Stomach (tissue), 4 donors: ENCODE measurements at regions not wholly inside any gene's neighbourhood (a gene's known extent, or its start where the extent isn't known, plus 50 kb on each side); places are given as distances from the start of the nearest gene placed in this dataset.

Source experiments
- CTCF ChIP-seq, 7 experiments: fragments of 450-650 bp in 4 of 7; fragments of 200-600 bp in 3 of 7; sonication (generic) in 3 of 7; IDR thresholded peaks; one replicate each; pipeline ENCODE4 v1.5.1; 2016 to 2019; ENCODE audit warnings: antibody characterized with exemption in 7 of 7, control low read depth in 2 of 7, mild to moderate bottlenecking in 1 of 7
- POLR2A ChIP-seq, 4 donors: fragments of 450-650 bp; IDR thresholded peaks; one replicate each; pipeline ENCODE4 v1.6.1; 2016; ENCODE audit warnings: antibody characterized with exemption in 4 of 4, control low read depth in 2 of 4, mild to moderate bottlenecking in 1 of 4, moderate library complexity in 1 of 4
- POLR2AphosphoS5 ChIP-seq, 3 donors: sonication (generic); formaldehyde crosslinking; IDR thresholded peaks; one replicate each; pipeline ENCODE4 v1.6.1; 2016; ENCODE audit warnings: antibody characterized with exemption in 3 of 3

- TF ChIP-seq CTCF (IDR thresholded peaks at IDR 0.05) (no peak), POLR2A (IDR thresholded peaks at IDR 0.05) (no peak), POLR2AphosphoS5 (IDR thresholded peaks at IDR 0.05) (no peak)
These were observed 193.2 kb upstream of the DDX18 start for GRCh38 chr2:117621326-117621725.
